BLaER1 (cell line): ENCODE measurements at regions not wholly inside any gene's neighbourhood (a gene's known extent, or its start where the extent isn't known, plus 50 kb on each side); places are given as distances from the start of the nearest gene placed in this dataset.

Experiments
- H3K27ac ChIP-seq: shearing (Covaris generic); formaldehyde crosslinking; 2 replicates; pipeline ENCODE4 v1.8.1; 2022
- H3K27me3 ChIP-seq: shearing (Covaris generic); formaldehyde crosslinking; 2 replicates; pipeline ENCODE4 v1.8.1; 2022
- H3K36me3 ChIP-seq: shearing (Covaris generic); formaldehyde crosslinking; 2 replicates; pipeline ENCODE4 v1.8.1; 2022
- H3K4me1 ChIP-seq: shearing (Covaris generic); formaldehyde crosslinking; 2 replicates; pipeline ENCODE4 v1.8.1; 2022
- H3K4me2 ChIP-seq: shearing (Covaris generic); formaldehyde crosslinking; 2 replicates; pipeline ENCODE4 v1.8.1; 2022
- H3K4me3 ChIP-seq: shearing (Covaris generic); formaldehyde crosslinking; 2 replicates; pipeline ENCODE4 v1.8.1; 2022
- H3K9ac ChIP-seq: shearing (Covaris generic); formaldehyde crosslinking; 2 replicates; pipeline ENCODE4 v1.8.1; 2022
- H3K9me3 ChIP-seq: shearing (Covaris generic); formaldehyde crosslinking; 2 replicates; pipeline ENCODE4 v1.8.1; 2022
- H4K20me1 ChIP-seq: shearing (Covaris generic); formaldehyde crosslinking; 2 replicates; pipeline ENCODE4 v1.8.1; 2022
- Cebpa-rat ChIP-seq: shearing (Covaris generic); IDR thresholded peaks from 2 replicates; pipeline ENCODE4 v1.8.1; 2022

DNA sequence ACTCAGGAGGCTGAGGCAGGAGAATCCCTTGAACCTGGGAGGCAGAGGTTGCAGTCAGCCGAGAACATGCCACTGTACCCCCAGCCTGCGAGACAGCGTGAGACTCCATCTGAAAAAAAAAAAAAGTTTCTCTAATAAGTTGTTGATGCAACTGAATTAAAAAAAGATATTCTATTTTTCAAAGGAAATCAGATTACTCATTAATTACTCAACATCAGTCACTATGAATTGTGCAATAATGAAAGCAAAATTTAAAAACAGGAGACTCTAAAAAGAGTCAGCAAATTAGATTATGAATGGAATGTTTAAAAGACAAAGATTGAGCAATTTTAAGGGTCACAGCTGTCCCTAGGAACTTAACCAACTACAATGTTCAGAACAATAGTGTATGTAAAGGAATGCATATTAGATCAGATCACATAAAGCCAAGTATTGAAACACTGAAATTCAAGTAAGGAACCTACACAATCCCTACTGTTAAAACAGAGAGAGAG lies 60.2 kb upstream of the SLC4A7 start:
- Histone ChIP-seq H4K20me1 (no peaks in the 10 kb centered on the region), H3K4me1 (no peaks in the 10 kb centered on the region), H3K4me3 (no peak overlapping the region), H3K36me3 (no peaks in the 10 kb centered on the region), H3K9ac (no peak overlapping the region), H3K27me3 (no peaks in the 10 kb centered on the region), H3K9me3 (no peaks in the 10 kb centered on the region), H3K4me2 (no peak overlapping the region), H3K27ac (no peak overlapping the region)
- peak; percentile 15; the same call in 1 of the 2 replicates for TF ChIP-seq Cebpa-rat

- no peak overlapping the region for H3K4me3 ChIP-seq
- TF ChIP-seq Cebpa-rat: no peak
- no peaks in the 10 kb centered on the region for H3K27me3 ChIP-seq
- no peak overlapping the region for H3K4me2 ChIP-seq
- H3K9ac ChIP-seq: no peak overlapping the region
- H3K27ac ChIP-seq: no peak overlapping the region
- no peaks in the 10 kb centered on the region for H4K20me1 ChIP-seq
- H3K36me3 ChIP-seq: no peaks in the 10 kb centered on the region
- H3K9me3 ChIP-seq: no peaks in the 10 kb centered on the region; the same call in 1 of the 2 replicates
- no peaks in the 10 kb centered on the region for H3K4me1 ChIP-seq
These were observed 58.3 kb upstream of the SLC4A7 start for GRCh38 chr3:27542476-27542875.

DNA sequence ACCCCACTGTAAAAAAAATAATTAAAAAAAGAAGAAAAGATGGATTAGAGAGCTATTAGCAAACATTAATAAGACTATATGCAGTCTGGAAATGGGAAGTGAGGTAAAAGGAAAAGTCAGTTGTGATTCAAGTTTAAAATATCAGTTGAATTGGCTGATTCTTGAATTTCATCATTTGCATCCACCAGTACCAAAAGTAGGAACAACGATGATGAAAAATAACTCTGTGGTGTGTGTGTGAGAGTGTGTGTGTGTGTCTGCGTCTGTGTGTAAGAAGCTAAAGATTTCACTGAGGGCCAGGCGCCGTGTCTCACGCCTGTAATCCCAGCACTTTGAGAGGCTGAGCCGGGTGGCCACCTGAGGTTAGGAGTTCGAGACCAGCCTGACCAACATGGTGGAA lies 56.0 kb upstream of the SLC4A7 start:
- TF ChIP-seq Cebpa-rat: no peak
- Histone ChIP-seq H3K4me3 (no peak overlapping the region), H3K36me3 (no peaks in the 10 kb centered on the region), H3K9ac (no peak overlapping the region), H3K27me3 (no peaks in the 10 kb centered on the region), H3K9me3 (no peaks in the 10 kb centered on the region; the same call in 1 of the 2 replicates), H4K20me1 (no peaks in the 10 kb centered on the region), H3K27ac (no peak overlapping the region), H3K4me2 (no peak overlapping the region), H3K4me1 (no peaks in the 10 kb centered on the region)

DNA sequence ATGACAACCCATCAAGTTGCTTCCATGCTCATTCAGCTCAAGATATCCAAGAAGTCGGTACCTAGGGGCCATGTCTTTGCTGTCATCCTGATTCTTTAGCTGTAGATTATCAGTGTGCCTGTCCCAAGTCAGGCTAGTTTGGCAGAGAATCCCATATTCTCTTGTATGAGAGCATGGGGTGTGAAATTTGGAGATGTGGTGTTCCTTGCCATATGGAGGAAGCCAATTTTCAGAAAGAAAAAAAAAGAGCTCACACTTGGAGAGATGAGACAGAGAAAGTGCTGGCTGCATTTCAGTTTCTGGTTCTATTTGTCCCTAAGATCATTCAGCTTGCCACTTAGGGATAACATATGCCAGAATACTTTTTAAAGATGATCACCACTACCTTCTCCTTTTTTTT lies 52.3 kb upstream of the SLC4A7 start:
- Histone ChIP-seq H3K27ac (no peak overlapping the region), H3K27me3 (no peaks in the 10 kb centered on the region), H3K9me3 (no peaks in the 10 kb centered on the region; the same call in 1 of the 2 replicates), H3K4me3 (no peak overlapping the region), H3K36me3 (no peaks in the 10 kb centered on the region), H3K9ac (no peak overlapping the region), H4K20me1 (no peaks in the 10 kb centered on the region), H3K4me1 (peaks cover 23% of the 10 kb centered on the region), H3K4me2 (no peak overlapping the region)
- TF ChIP-seq Cebpa-rat: no peak

GRCh38 chr3:27535809-27536392 lies 51.7 kb upstream of the SLC4A7 start:
- Histone ChIP-seq H3K4me1 (peaks cover 23% of the 10 kb centered on the region), H3K4me2 (no peak overlapping the region), H3K4me3 (no peak overlapping the region), H3K9ac (no peak overlapping the region), H3K9me3 (no peaks in the 10 kb centered on the region; the same call in 1 of the 2 replicates), H3K36me3 (no peaks in the 10 kb centered on the region), H4K20me1 (no peaks in the 10 kb centered on the region), H3K27me3 (no peaks in the 10 kb centered on the region), H3K27ac (no peak overlapping the region)
- TF ChIP-seq Cebpa-rat: no peak

DNA sequence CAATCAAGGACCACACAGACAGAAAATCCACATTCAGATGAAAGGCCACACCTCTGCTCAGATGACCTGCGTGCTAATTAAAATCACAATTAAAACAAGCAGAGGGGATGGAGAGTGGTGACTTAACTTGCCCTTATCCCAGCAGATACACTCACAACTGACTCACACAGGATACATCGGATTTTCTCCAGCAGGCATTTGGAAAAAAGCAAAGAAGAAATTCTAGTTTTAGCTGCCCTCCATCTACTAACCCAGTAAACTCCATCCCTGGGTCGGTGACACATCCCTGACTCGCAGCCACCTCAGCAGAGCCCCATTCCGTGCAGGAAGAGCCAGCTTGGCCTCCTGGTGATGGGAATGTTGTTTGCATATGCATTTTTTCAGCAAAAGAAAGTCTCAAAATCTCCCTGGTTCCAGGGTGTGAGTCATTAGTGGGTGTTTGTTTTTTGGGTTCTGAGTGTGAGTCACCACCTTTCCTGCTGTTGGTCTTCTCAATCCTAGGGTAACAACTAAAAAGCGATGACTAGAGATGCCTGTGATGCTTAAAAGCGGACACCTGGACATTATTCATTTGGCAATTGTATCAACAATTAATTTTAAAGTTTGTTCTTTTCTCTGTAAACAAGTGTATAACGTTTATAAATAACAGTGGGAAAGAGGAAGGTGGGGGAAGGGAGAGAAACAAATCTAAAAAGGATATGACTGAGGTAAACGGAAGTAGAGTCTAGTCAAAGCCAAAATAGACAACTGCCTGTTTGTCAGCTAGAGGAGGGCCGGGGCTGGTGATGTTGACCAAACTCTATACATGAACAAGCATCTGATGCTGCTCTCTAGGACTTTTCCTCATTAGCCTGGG lies 49.8 kb upstream of the SLC4A7 start:
- H4K20me1 ChIP-seq: no peaks in the 10 kb centered on the region
- no peaks in the 10 kb centered on the region; the same call in 1 of the 2 replicates for H3K9me3 ChIP-seq
- no peaks in the 10 kb centered on the region for H3K36me3 ChIP-seq
- H3K27ac ChIP-seq: peak overlapping the region; percentile 59
- H3K4me2 ChIP-seq: peak overlapping the region; percentile 70
- no peak overlapping the region for H3K9ac ChIP-seq
- peaks cover 23% of the 10 kb centered on the region for H3K4me1 ChIP-seq
- no peak overlapping the region for H3K4me3 ChIP-seq
- no peak for TF ChIP-seq Cebpa-rat
- H3K27me3 ChIP-seq: no peaks in the 10 kb centered on the region
